ENCODE measurements at regions not wholly inside any gene's neighbourhood (a gene's known extent, or its start where the extent isn't known, plus 50 kb on each side); places are given as distances from the start of the nearest gene placed in this dataset.

GRCh38 chr3:87575550-87575949 lies 299.2 kb upstream of the POU1F1 start:
- no peak for DNase-seq (ENCODE audit: low spot score)
- POLR2A ChIA-PET (ENCODE audit: low non-redundant PET), result no interaction called here
- no peak overlapping the region for H3K4me3 ChIP-seq (ENCODE audit: low read depth, low read length, poor library complexity, severe bottlenecking)
- no peaks in the 10 kb centered on the region for H3K9me3 ChIP-seq (ENCODE audit: low read depth, low read length, poor library complexity, severe bottlenecking)
- no peak overlapping the region for H3K27ac ChIP-seq (ENCODE audit: low read depth, low read length, poor library complexity, severe bottlenecking)
- no peaks in the 10 kb centered on the region for H3K27me3 ChIP-seq (replicated peaks; ENCODE audit: insufficient read depth, low read depth, low read length, poor library complexity)
- no TSS peak for BruUV-seq (replicated peaks)
- CTCF ChIA-PET, result no interaction called here
- H3K4me1 ChIP-seq (ENCODE audit: insufficient read depth, low read length, poor library complexity, severe bottlenecking), result peaks cover 10% of the 10 kb centered on the region
- H3K36me3 ChIP-seq (ENCODE audit: insufficient read depth, low read length, poor library complexity, severe bottlenecking), result no peaks in the 10 kb centered on the region
- TF ChIP-seq CTCF (conservative IDR thresholded peaks at IDR 0.05; ENCODE audit: low read depth, low read length), result no peak
- TF ChIP-seq EZH2 (IDR thresholded peaks at IDR 0.05; ENCODE audit: borderline replicate concordance, low read depth, low read length, poor library complexity, severe bottlenecking), result no peak
- intact Hi-C loops (cut with micrococcal nuclease; ENCODE audit: unreplicated experiment), result no loop called here

GRCh38 chr3:87568331-87568730 lies 291.9 kb upstream of the POU1F1 start:
- no peak overlapping the region for H3K4me3 ChIP-seq (ENCODE audit: low read depth, low read length, poor library complexity, severe bottlenecking)
- CTCF ChIA-PET, result interaction anchor here (0.6 kb wide), 1 partner anchor 434 kb away, joined by 4 read pairs; no protein-coding TSS in a partner anchor
- no TSS peak for BruUV-seq (replicated peaks)
- no peak overlapping the region for H3K27ac ChIP-seq (ENCODE audit: low read depth, low read length, poor library complexity, severe bottlenecking)
- H3K27me3 ChIP-seq (replicated peaks; ENCODE audit: insufficient read depth, low read depth, low read length, poor library complexity), result no peaks in the 10 kb centered on the region
- intact Hi-C loops (cut with micrococcal nuclease; ENCODE audit: unreplicated experiment), result no loop called here
- no peaks in the 10 kb centered on the region for H3K9me3 ChIP-seq (ENCODE audit: low read depth, low read length, poor library complexity, severe bottlenecking)
- POLR2A ChIA-PET (ENCODE audit: low non-redundant PET), result no interaction called here
- H3K36me3 ChIP-seq (ENCODE audit: insufficient read depth, low read length, poor library complexity, severe bottlenecking), result no peaks in the 10 kb centered on the region
- DNase-seq (ENCODE audit: low spot score), result no peak
- no peaks in the 10 kb centered on the region for H3K4me1 ChIP-seq (ENCODE audit: insufficient read depth, low read length, poor library complexity, severe bottlenecking)
- no peak for TF ChIP-seq EZH2 (IDR thresholded peaks at IDR 0.05; ENCODE audit: borderline replicate concordance, low read depth, low read length, poor library complexity, severe bottlenecking)
- no peak for TF ChIP-seq CTCF (conservative IDR thresholded peaks at IDR 0.05; ENCODE audit: low read depth, low read length)

- CTCF ChIA-PET, result no interaction called here
- H3K36me3 ChIP-seq (ENCODE audit: insufficient read depth, low read length, poor library complexity, severe bottlenecking), result no peaks in the 10 kb centered on the region
These were observed 288.1 kb upstream of the POU1F1 start for GRCh38 chr3:87564438-87564837.

More at GRCh38 chr3:87564438-87564837, 288.1 kb upstream of the POU1F1 start:
- intact Hi-C loops (cut with micrococcal nuclease; ENCODE audit: unreplicated experiment), result no loop called here
- POLR2A ChIA-PET (ENCODE audit: low non-redundant PET), result no interaction called here
- Histone ChIP-seq H3K9me3 (ENCODE audit: low read depth, low read length, poor library complexity, severe bottlenecking) (no peaks in the 10 kb centered on the region), H3K4me1 (ENCODE audit: insufficient read depth, low read length, poor library complexity, severe bottlenecking) (no peaks in the 10 kb centered on the region), H3K27me3 (replicated peaks; ENCODE audit: insufficient read depth, low read depth, low read length, poor library complexity) (no peaks in the 10 kb centered on the region), H3K4me3 (ENCODE audit: low read depth, low read length, poor library complexity, severe bottlenecking) (no peak overlapping the region), H3K27ac (ENCODE audit: low read depth, low read length, poor library complexity, severe bottlenecking) (no peak overlapping the region)
- TF ChIP-seq EZH2 (IDR thresholded peaks at IDR 0.05; ENCODE audit: borderline replicate concordance, low read depth, low read length, poor library complexity, severe bottlenecking) (no peak), CTCF (conservative IDR thresholded peaks at IDR 0.05; ENCODE audit: low read depth, low read length) (no peak)
- DNase-seq (ENCODE audit: low spot score), result no peak
- BruUV-seq (replicated peaks), result no TSS peak
